ENCODE measurements at regions not wholly inside any gene's neighbourhood (a gene's known extent, or its start where the extent isn't known, plus 50 kb on each side); places are given as distances from the start of the nearest gene placed in this dataset.
"Not testable (repeated sequence)": the region's sequence is repeated elsewhere in the genome, so short reads cannot be mapped to it uniquely, and the experiment has no call there.

DNA sequence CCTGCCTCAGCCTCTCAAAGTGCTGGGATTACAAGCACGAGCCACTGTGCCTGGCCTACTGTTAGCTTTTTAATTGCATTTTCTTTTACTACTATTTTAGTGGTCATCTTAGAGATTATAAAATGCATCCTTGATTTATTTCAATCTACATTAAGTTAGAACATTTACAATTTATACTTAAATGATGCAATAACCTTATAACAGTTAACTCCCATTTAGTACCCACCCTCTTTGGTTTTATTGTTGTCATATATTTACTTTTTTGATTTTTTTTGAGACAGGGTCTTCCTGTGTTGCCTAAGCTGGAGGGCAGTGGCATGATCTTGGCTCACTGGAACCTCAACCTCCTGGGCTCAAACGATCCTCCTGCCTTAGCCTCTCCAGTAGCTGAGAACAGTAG, 77.3 kb downstream of the PPCDC start:
- DNase-seq (ENCODE audit: low read depth) = no peak

DNA sequence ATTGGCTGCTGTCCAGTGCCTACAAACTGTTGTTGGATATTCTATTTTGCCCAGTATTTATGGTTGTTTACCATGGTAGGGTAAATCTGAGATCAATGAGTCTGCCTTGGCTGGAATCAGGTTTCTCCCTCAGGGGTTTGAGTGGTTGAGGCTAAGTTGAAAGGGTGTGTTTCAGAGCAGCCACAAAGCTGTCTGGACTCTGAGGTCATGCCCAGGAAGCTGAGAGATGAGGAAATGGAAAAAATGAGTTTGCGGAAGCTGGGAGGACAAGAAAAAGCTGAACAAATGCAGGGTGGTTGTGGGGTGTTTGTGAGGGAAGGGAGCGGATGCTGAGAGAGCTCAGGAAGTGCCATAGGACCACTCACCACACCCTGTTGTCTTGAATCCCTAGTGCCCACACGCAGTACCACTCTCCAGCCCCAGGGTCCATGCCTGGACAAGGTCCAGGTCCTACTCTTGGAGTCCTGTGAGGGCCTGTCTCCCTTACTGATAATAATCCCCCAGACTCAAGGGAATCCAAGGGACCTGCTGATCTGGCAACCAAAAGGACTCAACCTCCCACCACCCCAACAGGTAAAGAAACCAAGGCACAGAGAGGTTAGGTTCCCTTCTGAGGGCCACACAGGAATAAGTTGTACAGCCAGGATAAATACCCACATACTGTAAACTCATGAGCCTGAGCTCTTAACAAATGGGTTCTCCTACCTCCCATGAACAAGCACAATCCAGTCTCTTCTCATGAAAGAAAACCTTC, 81.6 kb downstream of the PPCDC start:
- DNase-seq (ENCODE audit: low read depth) = no peak

DNA sequence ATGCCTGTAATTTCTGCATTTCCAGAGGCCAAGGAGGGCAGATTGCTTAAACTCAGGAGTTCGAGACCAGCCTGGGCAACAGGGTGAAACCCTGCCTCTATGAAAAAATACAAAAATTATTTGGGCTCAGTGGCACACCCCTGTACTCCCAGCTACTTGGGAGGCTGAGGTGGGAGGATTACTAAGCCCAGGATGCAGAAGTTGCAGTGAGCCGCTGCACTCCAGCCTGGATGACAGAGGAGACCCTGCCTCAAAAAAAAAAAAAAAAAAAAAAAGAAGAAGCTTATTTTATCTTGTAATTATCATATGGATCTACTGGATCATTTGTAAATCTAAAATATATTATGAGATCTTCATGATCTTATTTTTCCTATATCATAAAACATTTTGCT, 84.1 kb downstream of the PPCDC start:
- no peak for DNase-seq (ENCODE audit: low read depth)

DNA sequence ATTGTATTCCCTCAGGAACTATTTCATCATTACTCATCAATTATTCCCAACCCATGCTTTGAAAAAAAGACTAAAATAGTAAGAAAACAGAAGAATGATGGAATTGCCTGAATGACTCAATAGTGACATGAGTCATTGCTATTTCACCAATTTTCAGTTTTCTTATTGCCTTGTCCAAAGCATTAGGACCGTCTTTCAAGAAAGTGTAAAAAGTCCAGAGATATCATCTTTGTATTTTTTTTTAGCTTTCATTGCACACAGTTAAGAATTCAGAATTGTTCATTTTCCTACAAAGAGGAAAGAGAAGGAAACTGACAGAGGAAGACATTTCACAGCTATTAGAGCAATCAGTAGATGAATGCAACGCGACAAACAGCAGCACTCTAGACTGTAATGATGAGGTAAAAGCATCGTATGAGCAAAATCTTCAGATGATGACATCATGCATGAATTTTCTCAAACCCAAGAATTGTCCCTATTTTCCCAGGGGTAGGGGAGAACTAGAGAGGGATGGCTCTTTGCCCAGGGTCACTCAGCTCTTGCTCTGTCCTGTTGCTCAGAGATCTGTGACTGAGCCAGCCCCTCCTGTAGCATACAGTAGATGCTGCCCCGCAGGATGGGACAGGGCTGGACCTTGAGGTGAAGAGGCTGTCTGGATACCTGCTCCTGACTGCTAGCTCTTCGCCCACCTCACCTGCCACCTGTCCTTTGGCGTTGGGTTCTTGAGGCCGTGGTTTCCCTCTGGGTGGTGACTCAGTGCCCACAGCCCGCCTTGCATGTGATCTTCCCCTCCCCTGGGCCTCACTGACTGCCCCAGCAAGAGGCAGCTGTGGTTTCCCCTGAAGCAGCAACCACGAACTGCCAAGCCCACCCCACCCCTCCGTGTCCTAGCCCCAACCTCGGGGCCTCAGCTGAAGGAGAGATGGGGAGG, 84.8 kb downstream of the PPCDC start:
- peak; percentile 50 for DNase-seq (ENCODE audit: low read depth)

DNA sequence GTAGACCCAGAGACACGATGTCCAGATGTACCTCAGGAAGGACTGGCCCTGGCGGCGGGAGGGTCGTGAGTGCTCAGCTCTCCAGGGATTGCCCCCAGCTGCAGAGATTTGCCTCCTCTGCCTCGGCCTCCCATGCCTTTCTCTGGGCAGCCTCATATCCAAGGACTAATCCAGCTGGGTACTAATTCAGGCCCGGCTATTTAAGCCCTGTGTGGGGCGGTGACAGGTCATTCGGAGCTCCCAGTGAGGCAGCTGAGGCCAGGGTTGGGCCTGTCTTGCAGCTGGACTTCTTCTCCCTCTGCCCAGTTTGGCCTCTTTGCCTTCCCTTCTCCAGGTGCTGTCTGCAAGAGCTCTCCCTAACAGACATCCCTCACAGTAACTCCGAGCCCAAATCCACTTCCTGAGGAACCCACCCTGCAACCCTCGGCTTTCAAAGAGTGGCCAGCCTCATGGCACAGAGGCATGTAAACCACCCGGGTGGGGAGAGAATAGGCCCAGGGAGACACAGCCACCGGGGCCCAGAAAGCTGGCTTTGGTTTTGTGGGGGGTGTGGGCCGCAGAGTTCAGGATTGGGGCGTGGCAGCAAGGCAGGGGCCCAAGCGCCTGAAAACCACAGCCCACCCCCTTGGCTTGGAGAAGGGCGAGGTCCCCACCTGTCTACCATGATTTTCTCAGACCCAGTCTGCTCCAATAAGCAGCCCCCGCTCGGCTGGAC, 85.8 kb downstream of the PPCDC start:
- no peak for DNase-seq (ENCODE audit: low read depth)

DNA sequence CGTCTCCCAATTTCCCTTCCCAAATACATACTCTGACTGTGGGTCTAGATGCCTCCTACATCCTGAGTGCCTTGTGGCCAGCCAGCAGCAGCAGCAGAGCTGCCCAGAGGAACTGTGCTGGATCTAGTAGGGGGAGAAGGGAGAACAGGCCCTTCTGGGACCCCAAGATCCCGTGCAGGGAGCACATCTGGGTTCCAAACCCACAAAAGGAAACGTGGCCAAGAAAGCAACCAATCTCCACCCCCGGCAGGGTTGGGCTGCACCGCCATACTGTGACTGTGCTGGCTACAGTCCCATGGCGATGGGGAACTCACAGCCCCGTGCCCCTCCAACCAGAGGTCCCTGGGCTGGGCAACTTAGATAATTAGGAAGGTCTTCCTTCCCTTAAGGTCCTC, 86.3 kb downstream of the PPCDC start:
- no peak for DNase-seq (ENCODE audit: low read depth)

DNA sequence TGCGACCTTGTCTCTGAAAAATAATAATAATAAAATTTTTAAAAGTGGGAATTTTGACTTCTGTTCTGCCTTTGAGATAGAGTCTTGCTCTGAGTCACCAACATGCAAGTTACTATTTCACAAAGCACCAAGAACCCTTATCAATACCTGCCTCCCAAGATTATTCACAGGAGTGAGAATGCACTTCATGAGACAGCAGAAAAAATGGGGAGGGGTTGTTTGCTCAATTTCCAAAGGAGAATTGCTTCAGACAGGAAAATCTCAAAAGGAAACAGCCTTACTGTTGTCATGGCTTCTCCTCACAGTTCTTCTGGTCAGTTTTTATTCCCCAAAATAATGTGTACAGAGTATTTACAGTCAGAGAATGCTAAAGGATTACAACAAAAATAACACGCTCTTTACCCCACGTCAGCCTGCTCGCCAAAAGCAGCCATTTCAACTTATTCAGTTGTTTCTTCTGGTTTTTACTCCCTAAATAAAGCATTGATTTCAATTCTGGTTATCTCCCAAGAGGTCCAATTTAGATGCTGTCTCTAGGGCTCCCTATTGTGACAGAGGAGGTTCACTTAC, 89.0 kb downstream of the PPCDC start:
- DNase-seq (ENCODE audit: low read depth) = no peak

DNA sequence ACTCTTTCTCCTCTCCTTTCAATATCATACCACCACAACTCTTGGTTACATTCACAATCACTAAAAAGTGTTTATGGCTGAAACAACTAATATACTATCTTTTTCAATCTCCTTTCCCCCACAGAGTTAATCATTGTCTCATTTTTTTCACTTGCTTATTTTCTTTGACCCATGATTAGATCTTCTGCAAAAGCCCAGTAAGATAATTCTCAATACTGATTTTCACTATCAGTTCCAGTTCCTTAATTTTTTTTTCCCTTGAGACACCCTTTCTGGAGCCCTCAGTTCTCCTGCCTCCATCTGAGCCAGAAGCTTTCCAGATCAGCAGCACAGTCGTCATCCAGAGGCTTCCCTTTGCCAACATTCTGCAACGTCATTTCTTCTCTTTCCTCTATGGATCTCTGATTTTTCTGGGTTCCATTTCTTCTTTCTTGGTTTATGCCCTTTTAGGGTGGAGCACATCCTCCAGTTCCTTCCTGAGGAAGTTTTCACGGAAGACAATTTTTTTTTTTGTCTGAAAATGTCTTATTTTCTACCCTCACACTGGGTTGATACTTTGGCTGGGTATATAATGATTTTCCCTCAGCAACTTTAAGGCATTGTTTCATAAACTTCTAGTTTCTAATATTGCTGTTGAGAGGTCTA, 88.7 kb upstream of the C15orf39 start:
- no peak for DNase-seq (ENCODE audit: low read depth)

DNA sequence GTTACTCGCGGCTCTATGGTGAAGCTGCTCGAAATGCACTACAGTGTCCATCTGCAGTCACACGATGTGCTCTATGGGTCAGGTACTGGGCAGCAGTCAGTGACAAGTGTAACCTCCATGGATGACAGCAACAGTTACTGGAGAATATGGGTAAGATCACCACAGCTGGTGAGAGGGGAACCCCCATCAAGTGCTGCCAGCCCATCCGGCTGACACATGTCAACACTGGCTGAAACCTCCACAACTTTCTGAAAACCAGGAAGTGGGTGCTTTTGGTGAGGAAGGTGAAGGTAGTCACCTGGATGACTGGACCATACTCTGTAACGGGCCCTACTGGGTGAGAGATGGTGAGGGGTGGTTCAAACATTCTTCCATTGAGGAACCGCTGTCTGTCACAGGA, 87.4 kb upstream of the C15orf39 start:
- no peak for DNase-seq (ENCODE audit: low read depth)

DNA sequence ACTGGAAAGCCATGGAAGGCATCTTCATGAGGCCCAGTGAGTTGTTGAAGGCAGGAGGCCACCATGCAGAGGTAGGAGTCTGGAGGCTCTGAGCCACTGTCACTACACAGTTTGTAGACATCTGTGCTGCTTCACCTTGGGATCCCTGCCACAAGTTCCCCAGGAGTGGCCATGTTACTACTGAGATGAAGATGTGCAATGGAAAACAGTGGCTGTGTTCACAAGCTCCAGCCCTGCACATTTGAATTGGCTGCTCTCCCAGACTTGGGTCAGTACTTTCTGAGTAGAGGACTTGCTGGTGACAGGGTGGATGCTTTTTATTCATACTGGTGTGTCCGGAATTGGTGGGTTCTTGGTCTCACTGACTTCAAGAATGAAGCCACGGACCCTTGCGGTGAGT, 86.9 kb upstream of the C15orf39 start:
- DNase-seq (ENCODE audit: low read depth) = no peak

DNA sequence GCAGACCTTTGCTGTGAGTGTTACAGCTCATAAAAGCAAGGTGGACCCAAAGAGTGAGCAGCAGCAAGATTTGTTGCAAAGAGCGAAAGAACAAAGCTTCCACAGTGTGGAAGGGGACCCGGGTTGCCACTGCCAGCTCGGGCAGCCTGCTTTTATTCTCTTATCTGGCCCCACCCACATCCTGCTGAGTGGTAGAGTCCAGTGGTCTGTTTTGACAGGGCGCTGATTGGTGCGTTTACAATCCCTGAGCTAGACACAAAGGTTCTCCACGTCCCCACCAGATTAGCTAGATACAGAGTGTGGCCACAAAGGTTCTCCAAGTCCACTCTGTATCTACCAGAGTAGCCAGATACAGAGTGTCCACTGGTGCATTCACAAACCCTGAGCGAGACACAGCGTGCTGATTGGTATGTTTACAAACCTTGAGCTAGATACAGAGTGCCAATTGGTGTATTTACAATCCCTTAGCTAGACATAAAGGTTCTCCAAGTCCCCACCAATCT, 86.2 kb upstream of the C15orf39 start:
- not testable (repeated sequence) for DNase-seq (ENCODE audit: low read depth)

DNA sequence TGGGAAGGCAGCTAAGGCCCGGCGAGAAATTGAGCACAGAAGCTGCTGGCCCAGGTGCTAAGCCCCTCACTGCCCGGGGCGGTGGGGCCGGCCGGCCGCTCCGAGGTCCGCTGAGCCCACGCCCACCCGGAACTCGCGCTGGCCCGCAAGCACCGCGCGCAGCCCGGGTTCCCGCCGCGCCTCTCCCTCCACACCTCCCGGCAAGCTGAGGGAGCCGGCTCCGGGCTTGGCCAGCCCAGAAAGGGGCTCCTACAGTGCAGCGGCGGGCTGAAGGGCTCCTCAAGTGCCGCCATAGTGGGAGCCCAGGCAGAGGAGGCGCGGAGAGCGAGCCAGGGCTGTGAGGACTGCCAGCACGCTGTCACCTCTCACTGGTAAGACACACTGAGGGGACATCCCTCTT, 85.5 kb upstream of the C15orf39 start:
- DNase-seq (ENCODE audit: low read depth) = not testable (repeated sequence)

DNA sequence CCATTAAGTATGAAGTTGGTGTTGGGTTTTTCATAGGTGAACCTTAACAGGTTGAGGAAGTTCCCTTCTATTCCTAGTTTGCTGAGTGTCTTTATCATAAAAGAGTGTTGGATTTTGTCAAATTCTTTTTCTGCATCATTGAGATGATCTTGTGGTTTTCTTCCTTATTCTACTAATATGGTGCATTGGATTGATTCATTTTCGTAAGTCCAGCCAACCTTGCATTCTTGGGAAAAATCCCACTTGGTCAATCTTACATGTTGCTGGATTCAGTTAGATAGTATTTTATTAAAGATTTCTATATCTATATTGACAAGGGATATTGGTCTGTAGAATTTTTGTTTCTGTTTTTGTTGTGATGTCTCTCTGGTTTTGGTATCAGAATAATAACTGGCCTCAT, 83.7 kb upstream of the C15orf39 start:
- DNase-seq (ENCODE audit: low read depth) = no peak

DNA sequence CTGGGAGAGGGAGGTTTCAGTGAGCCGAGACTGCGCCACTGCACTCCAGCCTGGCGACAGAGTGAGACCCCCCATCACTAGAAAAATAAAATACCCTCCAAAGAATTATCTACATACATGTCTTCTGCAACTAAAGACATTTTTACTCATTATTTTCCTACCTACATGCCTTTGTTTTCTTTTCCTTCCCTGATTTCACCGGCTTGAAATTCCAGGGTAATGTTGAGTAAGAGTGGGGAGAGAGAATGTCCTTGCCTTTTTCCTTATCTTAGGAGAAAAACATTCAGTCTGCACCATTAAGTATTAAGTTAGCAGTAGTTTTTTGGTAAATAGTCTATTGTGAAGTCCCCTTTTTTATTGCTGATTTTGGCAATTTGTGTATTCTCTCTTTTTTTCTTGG, 82.4 kb upstream of the C15orf39 start:
- not testable (repeated sequence) for DNase-seq (ENCODE audit: low read depth)

DNA sequence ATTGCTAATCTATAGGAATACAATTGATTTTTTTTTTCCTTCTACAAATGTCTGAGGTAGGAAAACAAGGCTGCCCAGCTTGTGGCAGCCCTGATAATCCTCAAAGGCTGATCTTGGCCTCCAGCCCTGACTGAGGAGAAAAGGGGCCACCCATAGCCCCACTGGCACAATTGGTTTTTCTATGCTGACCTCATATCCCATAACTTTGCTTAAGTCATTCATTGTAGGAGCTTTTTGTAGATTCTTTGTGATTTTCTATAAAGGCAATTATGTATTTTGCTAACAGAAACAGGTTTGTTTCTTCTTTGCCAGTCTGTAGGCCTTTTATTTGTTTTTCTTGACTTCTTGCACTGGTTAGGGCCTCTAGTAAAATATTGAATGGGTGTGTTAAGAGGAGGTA, 80.2 kb upstream of the C15orf39 start:
- no peak for DNase-seq (ENCODE audit: low read depth)

DNA sequence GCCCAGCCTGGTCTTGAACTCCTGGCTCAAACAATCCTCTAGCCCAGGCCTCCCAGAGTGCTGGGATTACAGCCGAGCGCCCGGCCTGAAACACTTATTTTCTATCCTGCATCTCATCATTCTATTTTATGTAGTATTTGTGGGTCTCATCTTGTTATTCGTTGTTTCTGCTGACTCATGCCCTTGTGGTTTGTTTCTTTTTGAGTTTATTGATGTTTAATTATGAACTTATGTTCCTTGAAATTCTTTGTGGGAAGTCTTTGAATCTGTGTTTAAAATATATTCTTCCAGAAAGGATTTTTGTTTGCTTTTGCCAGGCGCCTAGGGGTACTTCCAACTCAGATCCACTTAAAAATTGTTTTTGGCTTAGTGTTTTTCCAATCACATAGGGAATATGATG, 78.3 kb upstream of the C15orf39 start:
- no peak for DNase-seq (ENCODE audit: low read depth)

DNA sequence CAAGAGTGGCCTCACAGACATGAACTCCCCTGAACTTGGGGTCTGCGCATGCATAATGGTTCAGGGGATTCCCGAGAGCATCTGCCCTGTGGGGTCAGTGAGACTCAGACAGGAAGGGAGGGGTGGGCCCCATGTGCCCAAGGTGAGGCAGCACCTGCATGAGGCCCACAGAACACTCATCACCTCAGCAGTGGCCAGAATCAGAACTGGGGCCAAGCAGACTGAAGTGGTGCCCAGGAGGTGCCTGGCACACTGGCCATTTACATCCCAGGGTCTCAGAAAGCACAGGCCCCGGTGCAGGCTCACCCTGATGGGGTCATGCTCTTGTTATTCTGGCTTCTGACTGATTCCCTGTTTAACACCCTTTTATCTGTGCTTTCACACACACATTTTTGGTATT, 77.4 kb upstream of the C15orf39 start:
- not testable (repeated sequence) for DNase-seq (ENCODE audit: low read depth)

DNA sequence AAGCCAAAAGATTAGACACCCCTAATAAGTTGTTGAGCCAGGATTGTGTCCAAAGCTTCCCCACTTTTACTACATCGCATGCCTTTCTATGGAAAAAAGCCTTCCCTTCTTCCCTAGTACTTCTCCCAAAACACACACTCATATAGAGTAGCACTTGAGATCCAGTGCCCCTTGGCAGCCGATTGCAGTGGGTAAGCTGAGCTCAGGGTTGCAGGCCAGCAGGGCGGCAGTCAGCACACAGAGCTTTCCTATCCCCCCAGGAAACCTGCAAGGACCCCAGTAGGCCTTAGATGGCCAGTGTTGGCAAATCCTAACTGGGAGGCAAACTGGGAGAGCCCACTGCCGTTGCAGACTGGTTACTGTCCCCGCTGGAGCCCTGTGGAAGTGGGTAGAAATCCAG, 75.7 kb upstream of the C15orf39 start:
- DNase-seq (ENCODE audit: low read depth) = no peak

DNA sequence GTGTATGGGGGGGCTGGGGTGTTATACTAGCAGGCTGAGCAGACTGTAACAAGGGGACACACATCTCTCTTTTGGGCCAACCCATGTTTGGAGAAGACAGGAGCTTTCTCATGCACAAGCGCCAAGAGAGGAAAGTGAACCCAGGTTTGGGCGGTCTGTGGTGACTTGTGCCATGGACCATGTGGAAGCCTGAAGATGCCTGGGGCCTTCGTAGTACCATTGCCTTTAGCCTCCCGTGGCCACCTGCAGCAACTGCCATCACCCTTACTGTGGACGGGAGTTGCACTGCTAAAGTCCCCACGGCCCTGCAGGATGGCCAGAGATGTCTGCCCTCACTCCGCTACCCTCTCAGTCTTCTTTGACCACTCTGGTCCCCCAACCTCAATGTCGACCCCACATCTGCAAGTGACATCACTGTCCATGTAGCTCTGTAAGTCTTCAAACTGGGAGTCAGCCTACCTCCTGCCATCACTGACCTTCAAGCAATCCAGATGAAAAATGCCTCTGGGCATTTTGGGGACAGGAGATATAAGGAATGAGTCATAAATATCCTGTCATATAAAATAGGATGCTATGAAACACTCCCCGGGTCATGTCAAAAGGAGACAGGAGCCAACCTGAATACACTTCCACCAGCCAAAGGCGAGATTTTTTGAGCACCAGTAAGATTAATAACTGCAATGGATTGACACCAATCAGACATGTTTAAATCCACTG, 74.7 kb upstream of the C15orf39 start:
- DNase-seq (ENCODE audit: low read depth) = no peak

DNA sequence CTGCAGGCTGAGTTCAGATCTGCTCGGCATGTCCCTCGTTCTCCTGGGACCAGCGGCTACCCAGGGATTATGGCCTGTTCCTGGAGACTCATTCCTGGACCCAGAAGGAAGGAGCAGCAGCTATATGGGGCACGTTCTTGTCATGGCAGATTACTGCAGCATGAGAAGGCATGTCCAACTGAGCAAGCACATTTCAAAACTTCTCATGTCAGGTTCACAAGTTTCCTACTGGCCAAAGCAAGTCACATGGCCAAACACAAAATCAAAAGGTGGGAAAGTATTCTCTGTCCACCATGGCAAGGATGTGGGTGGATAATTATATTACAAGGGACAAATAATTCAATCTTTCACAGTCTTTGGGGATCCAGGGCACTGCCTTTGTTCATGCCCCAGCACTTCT, 71.9 kb upstream of the C15orf39 start:
- DNase-seq (ENCODE audit: low read depth) = no peak

DNA sequence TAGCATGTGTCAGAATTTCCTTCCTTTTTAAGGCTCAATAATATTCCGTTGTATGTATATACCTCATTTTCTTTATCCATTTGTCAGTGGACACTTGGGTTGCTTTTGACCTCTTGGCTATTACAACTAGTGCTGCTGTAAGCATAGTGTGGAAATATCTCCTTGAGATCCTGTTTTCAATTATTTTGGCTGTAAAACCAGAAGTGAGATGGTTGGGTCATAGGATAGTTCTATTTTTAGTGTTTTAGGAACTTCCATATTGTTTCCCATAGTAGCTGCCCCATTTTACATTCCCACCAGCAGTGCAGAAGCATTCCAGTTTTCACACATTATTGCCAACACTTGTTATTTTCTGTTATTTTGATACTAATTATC, 70.4 kb upstream of the C15orf39 start:
- no peak for DNase-seq (ENCODE audit: low read depth)

Data from activated T-cell treated with anti-CD3 and anti-CD28 coated beads for 24 hours (primary cell).